WTC11 (cell line): ENCODE measurements at regions not wholly inside any gene's neighbourhood (a gene's known extent, or its start where the extent isn't known, plus 50 kb on each side); places are given as distances from the start of the nearest gene placed in this dataset.

Experiments
- ATF2 ChIP-seq: sonication (generic); formaldehyde crosslinking; IDR thresholded peaks from 2 replicates; pipeline ENCODE4 v1.8.1; 2022; ENCODE audit warnings: low read depth, missing genetic modification reagents, borderline replicate concordance
- ATF3 ChIP-seq: sonication (generic); formaldehyde crosslinking; conservative IDR thresholded peaks from 2 replicates; pipeline ENCODE4 v1.8.1; 2022; ENCODE audit warnings: mild to moderate bottlenecking, missing genetic modification reagents
- ETV6 ChIP-seq: sonication (generic); formaldehyde crosslinking; IDR thresholded peaks from 2 replicates; pipeline ENCODE4 v1.8.1; 2022; ENCODE audit warnings: mild to moderate bottlenecking, missing genetic modification reagents
- HMGXB4 ChIP-seq: sonication (generic); formaldehyde crosslinking; IDR thresholded peaks from 2 replicates; pipeline ENCODE4 v1.8.1; 2023; ENCODE audit warnings: mild to moderate bottlenecking, moderate library complexity, missing genetic modification reagents
- IRF2 ChIP-seq: sonication (generic); formaldehyde crosslinking; IDR thresholded peaks from 2 replicates; pipeline ENCODE4 v1.8.0; 2022; ENCODE audit warnings: low read depth, missing genetic modification reagents, borderline replicate concordance
- MXD4 ChIP-seq: fragments of 250-450 bp; sonication (Bioruptor Pico); IDR thresholded peaks from 2 replicates; pipeline ENCODE4 v1.8.0; 2021; ENCODE audit warnings: mild to moderate bottlenecking, moderate library complexity, borderline replicate concordance
- NFYB ChIP-seq: sonication (generic); formaldehyde crosslinking; conservative IDR thresholded peaks from 2 replicates; pipeline ENCODE4 v1.8.0; 2022; ENCODE audit warnings: low read depth, missing genetic modification reagents
- TEAD4 ChIP-seq: sonication (generic); formaldehyde crosslinking; IDR thresholded peaks from 2 replicates; pipeline ENCODE4 v1.8.0; 2022; ENCODE audit warnings: mild to moderate bottlenecking, missing genetic modification reagents
- ZNF232 ChIP-seq: sonication (generic); formaldehyde crosslinking; IDR thresholded peaks from 2 replicates; pipeline ENCODE4 v1.8.0; 2022; ENCODE audit warnings: mild to moderate bottlenecking, missing genetic modification reagents
- TF ChIP-seq, protein P1 (sequence below): fragments of 200-600 bp; IDR thresholded peaks from 2 replicates; pipeline ENCODE4 v1.8.0; 2022; ENCODE audit warnings: antibody characterized with exemption
- TF ChIP-seq, protein P2 (sequence below): sonication (generic); formaldehyde crosslinking; IDR thresholded peaks from 2 replicates; pipeline ENCODE4 v1.8.0; 2023; ENCODE audit warnings: mild to moderate bottlenecking, missing genetic modification reagents

DNA sequence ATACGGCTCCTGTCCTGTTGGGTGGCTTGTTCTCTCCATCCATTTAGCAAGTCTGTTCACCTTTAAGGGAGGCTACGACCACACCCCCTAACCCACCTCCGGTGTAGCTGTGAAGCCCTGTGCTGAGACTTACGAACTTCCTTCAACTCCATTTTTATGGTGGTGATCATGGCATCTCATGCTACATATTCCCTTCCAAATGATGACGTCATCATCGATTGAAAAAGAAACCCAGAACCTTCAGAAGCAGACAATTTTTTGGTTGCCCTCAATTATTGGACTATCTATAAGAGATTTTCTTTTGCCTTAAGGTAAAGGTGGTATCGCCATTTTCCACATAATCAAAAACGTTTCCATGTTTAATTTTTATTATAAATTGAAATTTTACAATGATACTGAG is 389.0 kb downstream of the CBLN4 start:
- TF ChIP-seq, protein P1, sequence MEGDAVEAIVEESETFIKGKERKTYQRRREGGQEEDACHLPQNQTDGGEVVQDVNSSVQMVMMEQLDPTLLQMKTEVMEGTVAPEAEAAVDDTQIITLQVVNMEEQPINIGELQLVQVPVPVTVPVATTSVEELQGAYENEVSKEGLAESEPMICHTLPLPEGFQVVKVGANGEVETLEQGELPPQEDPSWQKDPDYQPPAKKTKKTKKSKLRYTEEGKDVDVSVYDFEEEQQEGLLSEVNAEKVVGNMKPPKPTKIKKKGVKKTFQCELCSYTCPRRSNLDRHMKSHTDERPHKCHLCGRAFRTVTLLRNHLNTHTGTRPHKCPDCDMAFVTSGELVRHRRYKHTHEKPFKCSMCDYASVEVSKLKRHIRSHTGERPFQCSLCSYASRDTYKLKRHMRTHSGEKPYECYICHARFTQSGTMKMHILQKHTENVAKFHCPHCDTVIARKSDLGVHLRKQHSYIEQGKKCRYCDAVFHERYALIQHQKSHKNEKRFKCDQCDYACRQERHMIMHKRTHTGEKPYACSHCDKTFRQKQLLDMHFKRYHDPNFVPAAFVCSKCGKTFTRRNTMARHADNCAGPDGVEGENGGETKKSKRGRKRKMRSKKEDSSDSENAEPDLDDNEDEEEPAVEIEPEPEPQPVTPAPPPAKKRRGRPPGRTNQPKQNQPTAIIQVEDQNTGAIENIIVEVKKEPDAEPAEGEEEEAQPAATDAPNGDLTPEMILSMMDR: no peak
- no peak for TF ChIP-seq ATF3 (CRISPR knock-in tag)
- no peak for TF ChIP-seq IRF2 (CRISPR knock-in tag)
- TF ChIP-seq ETV6: no peak
- no peak for TF ChIP-seq NFYB (CRISPR knock-in tag)
- no peak for TF ChIP-seq HMGXB4 (CRISPR knock-in tag)
- TF ChIP-seq, protein P2, sequence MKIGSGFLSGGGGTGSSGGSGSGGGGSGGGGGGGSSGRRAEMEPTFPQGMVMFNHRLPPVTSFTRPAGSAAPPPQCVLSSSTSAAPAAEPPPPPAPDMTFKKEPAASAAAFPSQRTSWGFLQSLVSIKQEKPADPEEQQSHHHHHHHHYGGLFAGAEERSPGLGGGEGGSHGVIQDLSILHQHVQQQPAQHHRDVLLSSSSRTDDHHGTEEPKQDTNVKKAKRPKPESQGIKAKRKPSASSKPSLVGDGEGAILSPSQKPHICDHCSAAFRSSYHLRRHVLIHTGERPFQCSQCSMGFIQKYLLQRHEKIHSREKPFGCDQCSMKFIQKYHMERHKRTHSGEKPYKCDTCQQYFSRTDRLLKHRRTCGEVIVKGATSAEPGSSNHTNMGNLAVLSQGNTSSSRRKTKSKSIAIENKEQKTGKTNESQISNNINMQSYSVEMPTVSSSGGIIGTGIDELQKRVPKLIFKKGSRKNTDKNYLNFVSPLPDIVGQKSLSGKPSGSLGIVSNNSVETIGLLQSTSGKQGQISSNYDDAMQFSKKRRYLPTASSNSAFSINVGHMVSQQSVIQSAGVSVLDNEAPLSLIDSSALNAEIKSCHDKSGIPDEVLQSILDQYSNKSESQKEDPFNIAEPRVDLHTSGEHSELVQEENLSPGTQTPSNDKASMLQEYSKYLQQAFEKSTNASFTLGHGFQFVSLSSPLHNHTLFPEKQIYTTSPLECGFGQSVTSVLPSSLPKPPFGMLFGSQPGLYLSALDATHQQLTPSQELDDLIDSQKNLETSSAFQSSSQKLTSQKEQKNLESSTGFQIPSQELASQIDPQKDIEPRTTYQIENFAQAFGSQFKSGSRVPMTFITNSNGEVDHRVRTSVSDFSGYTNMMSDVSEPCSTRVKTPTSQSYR (CRISPR knock-in tag): no peak
- TF ChIP-seq ATF2 (CRISPR knock-in tag): no peak
- TF ChIP-seq TEAD4: no peak
- TF ChIP-seq MXD4 (CRISPR knock-in tag): no peak
- TF ChIP-seq ZNF232: no peak
